ENCODE measurements at regions not wholly inside any gene's neighbourhood (a gene's known extent, or its start where the extent isn't known, plus 50 kb on each side); places are given as distances from the start of the nearest gene placed in this dataset.
"Not testable (repeated sequence)": the region's sequence is repeated elsewhere in the genome, so short reads cannot be mapped to it uniquely, and the experiment has no call there.

DNA sequence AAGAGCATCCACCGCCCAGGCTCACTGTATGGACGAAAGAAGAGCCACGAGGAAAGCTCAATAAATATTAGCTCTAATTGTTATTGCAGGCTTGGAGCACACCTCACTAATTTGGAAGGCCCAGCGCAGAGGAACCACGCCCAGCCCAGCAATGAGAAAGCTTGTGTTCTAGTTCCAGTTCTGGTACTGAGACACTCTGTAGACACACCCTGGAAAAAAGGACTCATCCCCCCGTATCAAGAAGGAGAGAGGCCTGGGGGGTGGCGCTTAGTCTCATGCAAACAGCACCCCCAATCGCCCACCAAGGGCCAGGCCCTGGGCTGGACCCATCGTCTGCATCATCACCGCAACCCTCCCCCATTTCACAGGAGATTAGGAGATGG is 156.9 kb downstream of the BMP7 start:
- no peak overlapping the region for H3K4me3 Mint-ChIP-seq
- H3K9me3 Mint-ChIP-seq: peaks cover 0 to 2% (median 0%) of the 10 kb centered on the region in 7 donors
- no peak overlapping the region for H3K27ac Mint-ChIP-seq
- peaks cover 0 to 2% of the 10 kb centered on the region in 2 experiments for H3K9me3 ChIP-seq (ENCODE audit: control insufficient read depth in 2 of 2, low read length in 2 of 2)
- no peaks in the 10 kb centered on the region for H3K4me1 ChIP-seq (ENCODE audit: control insufficient read depth, insufficient read depth, low read length, poor library complexity, severe bottlenecking)
- H3K4me1 Mint-ChIP-seq: no peaks in the 10 kb centered on the region
- no peaks in the 10 kb centered on the region for H3K27me3 ChIP-seq (ENCODE audit: control insufficient read depth, insufficient read depth, low read length)
- H3K4me3 ChIP-seq (ENCODE audit: low read depth, low read length): no peak overlapping the region
- ATAC-seq (ENCODE audit: low read depth in 2 of 2) (no peak), DNase-seq (no peak)
- H3K36me3 Mint-ChIP-seq: no peaks in the 10 kb centered on the region
- no peak overlapping the region for H3K27ac ChIP-seq (ENCODE audit: insufficient read depth, low read length, poor library complexity, severe bottlenecking)
- no peaks in the 10 kb centered on the region for H3K36me3 ChIP-seq (ENCODE audit: control insufficient read depth, insufficient read depth, low read length)
- H3K27me3 Mint-ChIP-seq: peaks cover 12% of the 10 kb centered on the region

DNA sequence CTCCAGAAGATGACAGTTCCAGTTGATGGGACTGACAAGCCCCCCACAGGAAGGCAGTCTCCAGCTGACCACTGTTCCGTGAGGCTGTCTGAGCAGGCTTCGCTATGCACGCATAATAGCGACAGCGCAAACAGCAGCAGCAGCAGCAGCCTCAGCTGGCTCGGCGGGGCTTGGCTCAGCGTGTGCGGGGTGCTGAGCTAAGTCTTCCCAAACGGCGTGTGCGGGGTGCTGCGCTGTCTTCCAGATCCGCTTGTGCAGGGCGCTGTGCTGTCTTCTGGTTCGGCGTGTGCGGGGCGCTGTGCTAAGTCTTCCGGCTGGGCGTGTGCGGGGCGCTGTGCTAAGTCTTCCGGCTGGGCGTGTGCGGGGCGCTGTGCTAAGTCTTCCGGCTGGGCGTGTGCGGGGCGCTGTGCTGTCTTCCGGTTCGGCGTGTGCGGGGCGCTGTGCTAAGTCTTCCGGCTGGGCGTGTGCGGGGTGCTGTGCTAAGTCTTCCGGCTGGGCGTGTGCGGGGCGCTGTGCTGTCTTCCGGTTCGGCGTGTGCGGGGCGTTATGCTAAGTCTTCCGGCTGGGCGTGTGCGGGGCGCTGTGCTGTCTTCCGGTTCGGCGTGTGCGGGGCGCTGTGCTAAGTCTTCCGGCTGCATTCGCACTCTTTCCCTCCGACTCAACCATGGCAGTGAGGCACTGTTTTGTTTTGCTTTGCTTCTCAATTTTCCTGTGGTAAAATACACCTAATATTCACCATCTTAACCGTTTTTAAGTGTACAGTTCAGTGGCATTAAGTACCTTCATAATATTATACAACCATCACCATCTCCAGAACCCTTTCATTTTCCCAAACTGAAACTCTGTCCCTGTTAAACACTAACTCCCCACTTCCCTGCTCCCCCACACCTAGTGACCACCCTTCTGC is 156.1 kb downstream of the BMP7 start:
- H3K27me3 Mint-ChIP-seq: peaks cover 12% of the 10 kb centered on the region
- ATAC-seq (ENCODE audit: low read depth in 2 of 2); H3K9me3 Mint-ChIP-seq: not testable (repeated sequence)

DNA sequence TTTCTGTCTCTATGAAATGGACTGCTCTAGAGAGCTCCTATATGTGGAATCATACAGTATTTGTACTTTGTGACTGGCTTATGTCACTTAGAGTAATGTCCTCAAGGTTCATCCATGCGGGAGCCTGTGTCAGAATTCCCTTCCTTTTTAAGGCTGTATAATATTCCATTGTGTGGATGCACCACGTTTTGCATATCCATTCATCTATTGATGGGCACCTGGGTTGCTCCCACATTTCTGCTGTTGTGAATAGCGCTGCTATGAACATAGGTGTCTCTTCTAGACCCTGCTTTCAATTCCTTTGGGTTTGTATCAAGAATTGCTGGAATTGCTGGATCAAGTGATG is 155.4 kb downstream of the BMP7 start:
- no peak overlapping the region for H3K4me3 Mint-ChIP-seq
- H3K27ac Mint-ChIP-seq: no peak overlapping the region
- H3K4me1 Mint-ChIP-seq: no peaks in the 10 kb centered on the region
- no peaks in the 10 kb centered on the region for H3K36me3 Mint-ChIP-seq
- H3K9me3 Mint-ChIP-seq: peaks cover 0 to 2% (median 0%) of the 10 kb centered on the region in 7 donors
- Histone ChIP-seq H3K36me3 (ENCODE audit: control insufficient read depth, insufficient read depth, low read length) (no peaks in the 10 kb centered on the region), H3K4me1 (ENCODE audit: control insufficient read depth, insufficient read depth, low read length, poor library complexity, severe bottlenecking) (no peaks in the 10 kb centered on the region), H3K27me3 (ENCODE audit: control insufficient read depth, insufficient read depth, low read length) (no peaks in the 10 kb centered on the region), H3K27ac (ENCODE audit: insufficient read depth, low read length, poor library complexity, severe bottlenecking) (no peak overlapping the region), H3K9me3 (ENCODE audit: control insufficient read depth in 2 of 2, low read length in 2 of 2) (peaks cover 0 to 2% of the 10 kb centered on the region in 2 experiments), H3K4me3 (ENCODE audit: low read depth, low read length) (no peak overlapping the region)
- peaks cover 12% of the 10 kb centered on the region for H3K27me3 Mint-ChIP-seq
- DNase-seq (no peak), ATAC-seq (ENCODE audit: low read depth in 2 of 2) (no peak)

More for the DNA sequence above, 156.1 kb downstream of the BMP7 start:
- H3K36me3 Mint-ChIP-seq; H3K36me3 ChIP-seq (ENCODE audit: control insufficient read depth, insufficient read depth, low read length); H3K27me3 ChIP-seq (ENCODE audit: control insufficient read depth, insufficient read depth, low read length); H3K4me3 ChIP-seq (ENCODE audit: low read depth, low read length); H3K4me1 Mint-ChIP-seq; DNase-seq; H3K27ac ChIP-seq (ENCODE audit: insufficient read depth, low read length, poor library complexity, severe bottlenecking); H3K4me3 Mint-ChIP-seq; H3K4me1 ChIP-seq (ENCODE audit: control insufficient read depth, insufficient read depth, low read length, poor library complexity, severe bottlenecking); H3K9me3 ChIP-seq (ENCODE audit: control insufficient read depth in 2 of 2, low read length in 2 of 2); H3K27ac Mint-ChIP-seq: not testable (repeated sequence)

DNA sequence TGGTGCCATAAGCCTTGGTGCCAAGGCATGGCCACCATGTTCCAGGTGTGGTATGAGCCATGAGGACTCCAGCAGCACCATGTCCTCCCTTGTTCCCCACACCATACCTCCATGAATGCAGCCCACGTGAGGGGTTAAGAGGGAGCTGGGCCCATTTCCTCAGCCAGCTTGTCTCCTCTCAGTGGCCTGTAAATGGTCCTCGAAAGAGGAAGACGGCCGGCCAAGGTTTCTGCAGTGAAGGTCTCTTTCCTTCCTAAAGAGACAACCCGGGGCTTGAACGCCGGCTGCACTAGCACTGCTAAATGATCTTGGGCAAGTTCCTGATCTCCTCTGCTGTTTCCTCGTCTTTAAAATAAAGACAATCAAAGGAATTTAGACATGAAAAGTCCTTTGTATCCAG is 154.0 kb downstream of the BMP7 start:
- Histone ChIP-seq H3K27me3 (ENCODE audit: control insufficient read depth, insufficient read depth, low read length) (no peaks in the 10 kb centered on the region), H3K4me3 (ENCODE audit: low read depth, low read length) (no peak overlapping the region), H3K9me3 (ENCODE audit: control insufficient read depth in 2 of 2, low read length in 2 of 2) (peaks cover 0 to 2% of the 10 kb centered on the region in 2 experiments), H3K36me3 (ENCODE audit: control insufficient read depth, insufficient read depth, low read length) (no peaks in the 10 kb centered on the region), H3K4me1 (ENCODE audit: control insufficient read depth, insufficient read depth, low read length, poor library complexity, severe bottlenecking) (no peaks in the 10 kb centered on the region), H3K27ac (ENCODE audit: insufficient read depth, low read length, poor library complexity, severe bottlenecking) (no peak overlapping the region)
- ATAC-seq (ENCODE audit: low read depth in 2 of 2) (no peak), DNase-seq (no peak)
- H3K4me3 Mint-ChIP-seq: no peak overlapping the region
- H3K27ac Mint-ChIP-seq: no peak overlapping the region
- H3K9me3 Mint-ChIP-seq: peaks cover 0 to 2% (median 0%) of the 10 kb centered on the region in 7 donors
- no peaks in the 10 kb centered on the region for H3K36me3 Mint-ChIP-seq
- no peaks in the 10 kb centered on the region for H3K4me1 Mint-ChIP-seq
- peaks cover 8% of the 10 kb centered on the region for H3K27me3 Mint-ChIP-seq

DNA sequence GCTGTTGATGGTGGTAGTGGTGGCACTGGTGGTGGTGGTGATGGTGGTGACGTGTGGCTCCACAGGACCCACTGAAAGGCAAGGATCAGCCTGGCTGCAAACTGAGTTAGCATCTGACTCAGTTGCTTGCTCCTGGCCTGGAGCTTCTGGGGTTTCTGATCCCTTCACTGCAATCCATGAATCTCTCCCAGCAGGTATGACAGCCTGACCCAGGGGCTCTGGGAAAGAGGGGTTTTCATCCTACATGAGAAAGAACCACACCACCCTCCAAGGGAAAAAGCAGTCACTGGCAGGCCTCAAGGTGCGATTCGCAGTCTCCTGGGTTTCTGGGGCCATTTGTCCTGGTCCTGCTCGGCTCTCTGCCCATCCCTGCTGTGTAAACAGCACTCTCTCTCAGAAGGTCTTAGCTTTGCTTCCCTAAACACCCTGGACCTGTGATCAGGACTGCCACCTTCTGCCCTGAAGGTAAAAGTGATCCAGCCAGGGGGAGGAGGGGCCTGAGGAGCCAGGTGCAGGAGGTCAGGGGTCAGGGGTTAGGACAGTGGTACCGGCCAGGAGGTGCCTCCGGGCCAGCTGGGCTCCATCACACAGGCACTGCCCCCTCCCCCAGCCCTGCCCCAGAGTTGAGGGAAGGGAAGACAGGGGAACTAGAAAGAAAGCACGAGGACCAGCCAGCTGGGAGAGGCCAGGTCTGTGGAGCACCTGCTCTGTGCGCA is 152.0 kb downstream of the BMP7 start:
- no peak overlapping the region for H3K4me3 ChIP-seq (ENCODE audit: low read depth, low read length)
- no peaks in the 10 kb centered on the region for H3K36me3 Mint-ChIP-seq
- H3K27me3 ChIP-seq (ENCODE audit: control insufficient read depth, insufficient read depth, low read length): no peaks in the 10 kb centered on the region
- no peaks in the 10 kb centered on the region for H3K4me1 Mint-ChIP-seq
- H3K27me3 Mint-ChIP-seq: peaks cover 4% of the 10 kb centered on the region
- H3K4me3 Mint-ChIP-seq: no peak overlapping the region
- no peak overlapping the region for H3K27ac ChIP-seq (ENCODE audit: insufficient read depth, low read length, poor library complexity, severe bottlenecking)
- H3K9me3 Mint-ChIP-seq: peaks cover 0 to 2% (median 0%) of the 10 kb centered on the region in 7 donors
- H3K9me3 ChIP-seq (ENCODE audit: control insufficient read depth in 2 of 2, low read length in 2 of 2): peaks cover 0 to 2% of the 10 kb centered on the region in 2 experiments
- no peaks in the 10 kb centered on the region for H3K4me1 ChIP-seq (ENCODE audit: control insufficient read depth, insufficient read depth, low read length, poor library complexity, severe bottlenecking)
- ATAC-seq (ENCODE audit: low read depth in 2 of 2) (no peak), DNase-seq (no peak)
- no peaks in the 10 kb centered on the region for H3K36me3 ChIP-seq (ENCODE audit: control insufficient read depth, insufficient read depth, low read length)
- H3K27ac Mint-ChIP-seq: no peak overlapping the region

DNA sequence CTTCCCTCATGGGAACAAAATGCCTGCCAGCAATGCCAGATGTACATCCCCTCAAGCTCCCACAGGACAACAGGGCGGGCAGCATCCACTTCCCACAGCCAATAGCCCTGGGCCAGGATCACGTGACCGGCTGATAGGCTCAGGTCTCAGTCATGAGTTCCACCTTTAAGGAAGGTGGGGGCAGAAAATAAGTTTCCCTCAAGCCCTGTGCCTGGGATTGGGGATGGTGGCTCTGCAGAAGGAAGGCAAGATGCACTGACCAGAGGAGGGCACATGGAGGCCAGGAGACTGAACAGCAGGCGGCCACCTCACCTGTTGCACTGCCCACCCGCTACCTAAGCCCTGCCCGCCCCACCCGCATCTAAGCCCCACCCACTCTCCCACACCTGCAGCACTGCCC is 149.1 kb downstream of the BMP7 start:
- Mint-ChIP-seq H3K27ac (no peak overlapping the region), H3K9me3 (peaks cover 0 to 2% (median 0%) of the 10 kb centered on the region in 7 donors), H3K4me1 (no peaks in the 10 kb centered on the region), H3K27me3 (peaks cover 4% of the 10 kb centered on the region), H3K36me3 (no peaks in the 10 kb centered on the region), H3K4me3 (no peak overlapping the region)
- Histone ChIP-seq H3K4me1 (ENCODE audit: control insufficient read depth, insufficient read depth, low read length, poor library complexity, severe bottlenecking) (no peaks in the 10 kb centered on the region), H3K36me3 (ENCODE audit: control insufficient read depth, insufficient read depth, low read length) (no peaks in the 10 kb centered on the region), H3K4me3 (ENCODE audit: low read depth, low read length) (no peak overlapping the region), H3K9me3 (ENCODE audit: control insufficient read depth in 2 of 2, low read length in 2 of 2) (no peaks in the 10 kb centered on the region), H3K27me3 (ENCODE audit: control insufficient read depth, insufficient read depth, low read length) (no peaks in the 10 kb centered on the region), H3K27ac (ENCODE audit: insufficient read depth, low read length, poor library complexity, severe bottlenecking) (no peak overlapping the region)
- ATAC-seq (ENCODE audit: low read depth in 2 of 2): no peak
- DNase-seq: no peak

DNA sequence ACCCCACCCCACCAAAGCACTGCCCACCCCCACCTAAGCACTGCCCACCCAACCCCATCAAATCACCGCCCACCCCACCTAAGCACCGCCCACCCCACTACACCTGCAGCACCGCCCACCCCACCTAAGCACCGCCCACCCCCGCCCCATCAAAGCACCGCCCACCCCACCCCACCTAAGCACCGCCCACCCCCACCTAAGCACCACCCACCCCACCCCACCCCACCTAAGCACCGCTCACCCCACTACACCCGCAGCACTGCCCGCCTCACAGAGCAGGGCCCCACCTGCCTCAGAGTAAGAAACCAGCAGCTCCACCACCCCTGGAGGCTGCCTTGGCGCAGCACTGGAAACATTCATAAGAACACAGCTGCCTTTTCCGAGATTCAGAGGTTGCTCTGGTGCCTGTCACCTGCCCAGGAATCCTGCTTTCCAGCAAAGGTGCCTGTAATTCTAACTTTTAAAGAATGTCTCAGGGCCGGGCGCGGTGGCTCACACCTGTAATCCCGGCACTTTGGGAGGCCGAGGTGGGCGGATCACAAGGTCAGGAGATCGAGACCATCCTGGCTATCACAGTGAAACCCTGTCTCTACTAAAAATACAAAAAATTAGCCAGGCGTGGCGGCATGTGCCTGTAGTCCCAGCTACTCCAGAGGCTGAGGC is 148.2 kb downstream of the BMP7 start:
- DNase-seq (no peak), ATAC-seq (ENCODE audit: low read depth in 2 of 2) (no peak)
- Histone ChIP-seq H3K27ac (ENCODE audit: insufficient read depth, low read length, poor library complexity, severe bottlenecking) (no peak overlapping the region), H3K36me3 (ENCODE audit: control insufficient read depth, insufficient read depth, low read length) (no peaks in the 10 kb centered on the region), H3K27me3 (ENCODE audit: control insufficient read depth, insufficient read depth, low read length) (no peaks in the 10 kb centered on the region), H3K9me3 (ENCODE audit: control insufficient read depth in 2 of 2, low read length in 2 of 2) (no peaks in the 10 kb centered on the region), H3K4me3 (ENCODE audit: low read depth, low read length) (no peak overlapping the region), H3K4me1 (ENCODE audit: control insufficient read depth, insufficient read depth, low read length, poor library complexity, severe bottlenecking) (no peaks in the 10 kb centered on the region)
- Mint-ChIP-seq H3K9me3 (peaks cover 0 to 2% (median 0%) of the 10 kb centered on the region in 7 donors), H3K4me1 (no peaks in the 10 kb centered on the region), H3K4me3 (no peak overlapping the region), H3K36me3 (no peaks in the 10 kb centered on the region), H3K27ac (no peak overlapping the region), H3K27me3 (peaks cover 4% of the 10 kb centered on the region)
